Islet of Langerhans (tissue), 1 donor: ENCODE measurements at regions not wholly inside any gene's neighbourhood (a gene's known extent, or its start where the extent isn't known, plus 50 kb on each side); places are given as distances from the start of the nearest gene placed in this dataset.

Source experiments
- FAIRE-seq: peaks from one replicate; lab custom pipeline; 2011; peaks lifted over from hg19 to GRCh38; lab: Jason Lieb, UNC

- no peak for FAIRE-seq
Observed at GRCh38 chr4:174438711-174439110, 83.6 kb downstream of the HPGD start.

- no peak for FAIRE-seq
Observed at GRCh38 chr4:174437749-174438148, 84.5 kb downstream of the HPGD start.

- no peak for FAIRE-seq
Observed at GRCh38 chr4:174437324-174437723, 85.0 kb downstream of the HPGD start.

GRCh38 chr4:174436377-174436776, 85.9 kb downstream of the HPGD start:
- no peak for FAIRE-seq

GRCh38 chr4:174435974-174436373, 86.3 kb downstream of the HPGD start:
- FAIRE-seq: peak; percentile 9

GRCh38 chr4:174434455-174434854, 87.8 kb downstream of the HPGD start:
- no peak for FAIRE-seq

GRCh38 chr4:174430576-174430975, 91.7 kb downstream of the HPGD start:
- FAIRE-seq: no peak

GRCh38 chr4:174429701-174430410, 92.4 kb downstream of the HPGD start:
- no peak for FAIRE-seq

- no peak for FAIRE-seq
Observed at GRCh38 chr4:174427571-174428140, 94.6 kb downstream of the HPGD start.

- FAIRE-seq: no peak
Observed at GRCh38 chr4:174425669-174426068, 96.6 kb downstream of the HPGD start.

- FAIRE-seq: peak; percentile 98
Observed at GRCh38 chr4:174423257-174423944, 98.9 kb downstream of the HPGD start.

GRCh38 chr4:174422893-174423256, 99.4 kb downstream of the HPGD start:
- FAIRE-seq: no peak

- FAIRE-seq: no peak
Observed at GRCh38 chr4:174420316-174420715, 102.0 kb downstream of the HPGD start.

- FAIRE-seq: no peak
Observed at GRCh38 chr4:174418640-174419212, 103.6 kb downstream of the HPGD start.

GRCh38 chr4:174408841-174409552, 113.3 kb downstream of the HPGD start:
- FAIRE-seq: no peak

- no peak for FAIRE-seq
Observed at GRCh38 chr4:174406383-174406782, 115.9 kb downstream of the HPGD start.

- FAIRE-seq: no peak
Observed at GRCh38 chr4:174405923-174406322, 116.4 kb downstream of the HPGD start.

GRCh38 chr4:174404677-174405076, 117.6 kb downstream of the HPGD start:
- no peak for FAIRE-seq

GRCh38 chr4:174403177-174403543, 119.1 kb downstream of the HPGD start:
- FAIRE-seq: no peak

- FAIRE-seq: no peak
Observed at GRCh38 chr4:174402470-174403176, 118.9 kb downstream of the CEP44 start.

GRCh38 chr4:174401471-174402130, 117.9 kb downstream of the CEP44 start:
- FAIRE-seq: no peak
